ENCODE measurements at regions not wholly inside any gene's neighbourhood (a gene's known extent, or its start where the extent isn't known, plus 50 kb on each side); places are given as distances from the start of the nearest gene placed in this dataset.

- no peaks in the 10 kb centered on the region for H3F3A ChIP-seq (ENCODE audit: low read depth)
- H2AFZ ChIP-seq (ENCODE audit: low read length) = no peak overlapping the region
- H3K9me2 ChIP-seq (replicated peaks; ENCODE audit: low read depth, low read length) = no peaks in the 10 kb centered on the region
- no peaks in the 10 kb centered on the region for H3K79me2 ChIP-seq (ENCODE audit: insufficient read depth, low read length)
- no peak overlapping the region for H3K4me2 ChIP-seq (ENCODE audit: low read depth, low read length, poor library complexity, severe bottlenecking)
- H3K36me3 ChIP-seq (ENCODE audit: insufficient read depth, low read length) = no peaks in the 10 kb centered on the region
- H3K9ac ChIP-seq (ENCODE audit: low read depth, low read length, poor library complexity, severe bottlenecking) = no peak overlapping the region
- H4K20me1 ChIP-seq (ENCODE audit: insufficient read depth, low read length, poor library complexity, severe bottlenecking) = no peaks in the 10 kb centered on the region
- H3K9me3 ChIP-seq (ENCODE audit: insufficient read depth, low read depth, low read length) = no peaks in the 10 kb centered on the region
- H3K27me3 ChIP-seq (ENCODE audit: insufficient read depth, low read length, poor library complexity, severe bottlenecking) = no peaks in the 10 kb centered on the region
- no peak overlapping the region for H3K4me3 ChIP-seq (ENCODE audit: low read length, poor library complexity, severe bottlenecking)
- TF ChIP-seq EZH2phosphoT487 (IDR thresholded peaks at IDR 0.05; ENCODE audit: borderline replicate concordance) = no peak
- no peak for TF ChIP-seq CTCF (conservative IDR thresholded peaks at IDR 0.05; ENCODE audit: low read length)
- H3K4me1 ChIP-seq (ENCODE audit: insufficient read depth, low read length, poor library complexity, severe bottlenecking) = no peaks in the 10 kb centered on the region
Measured at GRCh38 chr4:158036998-158037397, 135.8 kb downstream of the GASK1B start.

- H3K4me2 ChIP-seq (ENCODE audit: low read depth, low read length, poor library complexity, severe bottlenecking) = no peak overlapping the region
- H3K79me2 ChIP-seq (ENCODE audit: insufficient read depth, low read length) = no peaks in the 10 kb centered on the region
- no peaks in the 10 kb centered on the region for H3K9me3 ChIP-seq (ENCODE audit: insufficient read depth, low read depth, low read length)
- H3F3A ChIP-seq (ENCODE audit: low read depth) = no peaks in the 10 kb centered on the region
- H3K27me3 ChIP-seq (ENCODE audit: insufficient read depth, low read length, poor library complexity, severe bottlenecking) = no peaks in the 10 kb centered on the region
- no peaks in the 10 kb centered on the region for H4K20me1 ChIP-seq (ENCODE audit: insufficient read depth, low read length, poor library complexity, severe bottlenecking)
- H3K36me3 ChIP-seq (ENCODE audit: insufficient read depth, low read length) = no peaks in the 10 kb centered on the region
- TF ChIP-seq CTCF (conservative IDR thresholded peaks at IDR 0.05; ENCODE audit: low read length) (no peak), EZH2phosphoT487 (IDR thresholded peaks at IDR 0.05; ENCODE audit: borderline replicate concordance) (no peak)
- H2AFZ ChIP-seq (ENCODE audit: low read length) = no peak overlapping the region
- no peaks in the 10 kb centered on the region for H3K4me1 ChIP-seq (ENCODE audit: insufficient read depth, low read length, poor library complexity, severe bottlenecking)
- H3K4me3 ChIP-seq (ENCODE audit: low read length, poor library complexity, severe bottlenecking) = no peak overlapping the region
- no peaks in the 10 kb centered on the region for H3K9me2 ChIP-seq (replicated peaks; ENCODE audit: low read depth, low read length)
- H3K9ac ChIP-seq (ENCODE audit: low read depth, low read length, poor library complexity, severe bottlenecking) = no peak overlapping the region
Measured at GRCh38 chr4:158035662-158036195, 137.1 kb downstream of the GASK1B start.

GRCh38 chr4:158033416-158034120 lies 139.3 kb downstream of the GASK1B start:
- no peak overlapping the region for H2AFZ ChIP-seq (ENCODE audit: low read length)
- no peak overlapping the region for H3K4me2 ChIP-seq (ENCODE audit: low read depth, low read length, poor library complexity, severe bottlenecking)
- H3K9me2 ChIP-seq (replicated peaks; ENCODE audit: low read depth, low read length) = no peaks in the 10 kb centered on the region
- no peaks in the 10 kb centered on the region for H3K4me1 ChIP-seq (ENCODE audit: insufficient read depth, low read length, poor library complexity, severe bottlenecking)
- no peak overlapping the region for H3K4me3 ChIP-seq (ENCODE audit: low read length, poor library complexity, severe bottlenecking)
- H3K79me2 ChIP-seq (ENCODE audit: insufficient read depth, low read length) = no peaks in the 10 kb centered on the region
- no peaks in the 10 kb centered on the region for H3F3A ChIP-seq (ENCODE audit: low read depth)
- no peaks in the 10 kb centered on the region for H4K20me1 ChIP-seq (ENCODE audit: insufficient read depth, low read length, poor library complexity, severe bottlenecking)
- H3K27me3 ChIP-seq (ENCODE audit: insufficient read depth, low read length, poor library complexity, severe bottlenecking) = no peaks in the 10 kb centered on the region
- no peak overlapping the region for H3K9ac ChIP-seq (ENCODE audit: low read depth, low read length, poor library complexity, severe bottlenecking)
- H3K36me3 ChIP-seq (ENCODE audit: insufficient read depth, low read length) = no peaks in the 10 kb centered on the region
- TF ChIP-seq EZH2phosphoT487 (IDR thresholded peaks at IDR 0.05; ENCODE audit: borderline replicate concordance) (no peak), CTCF (conservative IDR thresholded peaks at IDR 0.05; ENCODE audit: low read length) (no peak)
- no peaks in the 10 kb centered on the region for H3K9me3 ChIP-seq (ENCODE audit: insufficient read depth, low read depth, low read length)

Measured in Loucy (cell line).